ENCODE measurements at regions not wholly inside any gene's neighbourhood (a gene's known extent, or its start where the extent isn't known, plus 50 kb on each side); places are given as distances from the start of the nearest gene placed in this dataset.
"Not testable (repeated sequence)": the region's sequence is repeated elsewhere in the genome, so short reads cannot be mapped to it uniquely, and the experiment has no call there.

- no peak for DNase-seq (ENCODE audit: low read depth, low spot score)
- in situ Hi-C loops (cut with HindIII; ENCODE audit: low sequenced_read_pairs), result no loop called here
- TF ChIP-seq CTCF (IDR thresholded peaks at IDR 0.05; ENCODE audit: low read depth, low read length), result no peak
- no peak overlapping the region for H3K4me3 ChIP-seq (ENCODE audit: low read depth, low read length)
These were observed 274.2 kb downstream of the TTC6 start for GRCh38 chr14:37869633-37870032.

GRCh38 chr14:37870170-37870569 is 274.7 kb downstream of the TTC6 start:
- DNase-seq (ENCODE audit: low read depth, low spot score), result no peak
- no peak overlapping the region for H3K4me3 ChIP-seq (ENCODE audit: low read depth, low read length)
- in situ Hi-C loops (cut with HindIII; ENCODE audit: low sequenced_read_pairs), result no loop called here
- no peak for TF ChIP-seq CTCF (IDR thresholded peaks at IDR 0.05; ENCODE audit: low read depth, low read length)

DNA sequence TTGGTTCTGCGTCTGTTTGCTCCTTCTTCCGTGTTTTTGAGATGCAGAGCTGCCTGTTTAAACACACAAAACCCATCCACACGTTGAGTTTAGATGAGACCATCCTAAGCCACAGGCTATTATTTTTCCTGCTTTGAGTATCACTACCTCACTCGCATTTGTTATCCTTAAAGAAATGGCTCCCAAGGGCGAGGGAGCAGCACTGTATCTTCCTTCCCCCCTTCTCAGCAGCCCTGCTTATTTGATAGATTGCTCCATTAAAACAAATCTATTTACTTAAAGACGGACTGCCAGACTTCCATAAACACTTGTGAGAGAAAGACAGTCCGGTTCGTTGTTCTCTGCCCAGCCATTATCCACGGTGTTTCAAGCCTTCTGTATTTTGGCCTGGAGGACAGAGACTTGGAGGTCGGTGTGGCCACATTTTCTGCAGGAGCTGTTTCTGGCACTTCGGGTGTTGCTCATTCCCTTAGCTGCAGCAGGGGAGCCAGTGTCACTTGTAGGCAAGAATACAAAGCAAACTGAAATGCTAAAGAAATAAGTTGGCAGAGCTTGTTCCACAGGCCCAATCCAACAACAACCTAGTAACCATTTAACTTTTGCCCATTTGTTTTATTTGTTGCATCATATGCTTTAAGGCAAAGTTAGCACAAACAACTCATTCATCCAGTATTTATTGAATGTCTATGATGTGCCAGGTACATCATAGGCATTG is 275.4 kb downstream of the TTC6 start:
- in situ Hi-C loops (cut with HindIII; ENCODE audit: low sequenced_read_pairs), result no loop called here
- no peak for TF ChIP-seq CTCF (IDR thresholded peaks at IDR 0.05; ENCODE audit: low read depth, low read length)
- no peak overlapping the region for H3K4me3 ChIP-seq (ENCODE audit: low read depth, low read length)
- no peak for DNase-seq (ENCODE audit: low read depth, low spot score)

- DNase-seq (ENCODE audit: low read depth, low spot score); H3K4me3 ChIP-seq (ENCODE audit: low read depth, low read length); in situ Hi-C loops (cut with HindIII; ENCODE audit: low sequenced_read_pairs): not testable (repeated sequence)
These were observed 278.6 kb downstream of the TTC6 start for GRCh38 chr14:37874065-37874428.

DNA sequence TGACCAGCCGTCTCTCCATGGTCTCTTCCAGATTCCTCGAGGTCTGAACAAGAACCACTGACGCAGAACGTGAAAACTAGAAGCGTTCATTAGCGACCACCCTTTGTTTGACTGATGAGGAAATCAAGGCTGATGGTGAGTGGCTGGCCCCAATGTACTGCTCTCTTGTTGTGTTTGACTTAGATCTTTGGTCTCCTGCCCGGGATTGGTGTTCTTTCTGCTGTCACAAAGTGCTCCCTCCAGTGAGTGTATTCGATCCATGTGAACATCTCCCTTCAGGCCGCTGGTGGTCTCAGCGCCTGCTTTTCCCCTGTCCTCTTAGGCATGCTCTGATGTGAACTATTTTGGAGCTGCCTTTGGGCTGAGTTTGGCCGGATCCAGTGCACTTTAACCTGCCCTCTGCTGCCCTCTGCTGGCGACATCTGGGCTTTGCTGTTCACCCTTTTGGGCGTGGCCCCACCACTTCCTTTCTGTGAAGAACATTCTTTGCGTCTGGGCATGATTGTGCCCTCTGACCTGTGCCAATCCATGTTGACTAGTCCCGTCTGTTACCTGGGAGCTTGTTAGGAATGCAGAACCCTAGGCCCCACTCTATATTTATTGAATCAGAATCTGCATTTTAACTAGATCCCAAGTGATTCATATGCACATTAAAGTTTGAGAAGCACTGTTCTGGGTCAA is 279.1 kb downstream of the TTC6 start:
- DNase-seq (ENCODE audit: low read depth, low spot score), result peak; percentile 63
- H3K4me3 ChIP-seq (ENCODE audit: low read depth, low read length), result no peak overlapping the region
- in situ Hi-C loops (cut with HindIII; ENCODE audit: low sequenced_read_pairs), result no loop called here
- peak; percentile 93 for TF ChIP-seq CTCF (IDR thresholded peaks at IDR 0.05; ENCODE audit: low read depth, low read length)

GRCh38 chr14:37888234-37888633 is 292.8 kb downstream of the TTC6 start:
- TF ChIP-seq CTCF (IDR thresholded peaks at IDR 0.05; ENCODE audit: low read depth, low read length), result no peak
- DNase-seq (ENCODE audit: low read depth, low spot score), result no peak
- in situ Hi-C loops (cut with HindIII; ENCODE audit: low sequenced_read_pairs), result no loop called here
- no peak overlapping the region for H3K4me3 ChIP-seq (ENCODE audit: low read depth, low read length)

GRCh38 chr14:37889087-37889486 is 293.7 kb downstream of the TTC6 start:
- in situ Hi-C loops (cut with HindIII; ENCODE audit: low sequenced_read_pairs), result no loop called here
- no peak for TF ChIP-seq CTCF (IDR thresholded peaks at IDR 0.05; ENCODE audit: low read depth, low read length)
- DNase-seq (ENCODE audit: low read depth, low spot score), result peak; percentile 14
- no peak overlapping the region for H3K4me3 ChIP-seq (ENCODE audit: low read depth, low read length)

Data from astrocyte of the spinal cord (primary cell).